ENCODE measurements at regions not wholly inside any gene's neighbourhood (a gene's known extent, or its start where the extent isn't known, plus 50 kb on each side); places are given as distances from the start of the nearest gene placed in this dataset.

DNA sequence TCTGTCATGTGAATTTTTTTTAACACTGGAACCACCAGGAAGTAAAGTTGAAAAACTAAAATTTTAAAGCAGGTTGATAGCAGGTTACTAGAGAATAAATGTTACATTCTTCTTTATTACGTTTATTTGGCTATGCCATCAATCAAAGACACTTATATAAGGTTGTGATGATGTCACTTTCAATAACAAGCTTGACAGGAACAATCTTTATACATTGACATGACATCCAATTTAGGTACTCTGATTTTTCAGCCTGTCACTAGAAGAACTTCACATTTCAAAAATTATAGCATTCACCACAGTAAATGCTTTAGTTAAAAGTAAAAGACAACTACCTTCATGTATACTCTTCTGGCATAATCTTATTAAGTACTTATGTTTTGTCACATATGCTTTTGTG, 696.8 kb upstream of the NCAM2 start:
- no peak overlapping the region for H3K4me3 ChIP-seq (ENCODE audit: low read depth, low read length)
- DNase-seq: no peak
- H3K36me3 ChIP-seq (replicated peaks): no peaks in the 10 kb centered on the region
- in situ Hi-C loops (cut with HindIII; ENCODE audit: low pct_ligation_motif_present, low sequenced_read_pairs): no loop called here
- no peaks in the 10 kb centered on the region for H3K27me3 ChIP-seq (replicated peaks)
- no peak overlapping the region for H3K27ac ChIP-seq
- TF ChIP-seq, protein P1, sequence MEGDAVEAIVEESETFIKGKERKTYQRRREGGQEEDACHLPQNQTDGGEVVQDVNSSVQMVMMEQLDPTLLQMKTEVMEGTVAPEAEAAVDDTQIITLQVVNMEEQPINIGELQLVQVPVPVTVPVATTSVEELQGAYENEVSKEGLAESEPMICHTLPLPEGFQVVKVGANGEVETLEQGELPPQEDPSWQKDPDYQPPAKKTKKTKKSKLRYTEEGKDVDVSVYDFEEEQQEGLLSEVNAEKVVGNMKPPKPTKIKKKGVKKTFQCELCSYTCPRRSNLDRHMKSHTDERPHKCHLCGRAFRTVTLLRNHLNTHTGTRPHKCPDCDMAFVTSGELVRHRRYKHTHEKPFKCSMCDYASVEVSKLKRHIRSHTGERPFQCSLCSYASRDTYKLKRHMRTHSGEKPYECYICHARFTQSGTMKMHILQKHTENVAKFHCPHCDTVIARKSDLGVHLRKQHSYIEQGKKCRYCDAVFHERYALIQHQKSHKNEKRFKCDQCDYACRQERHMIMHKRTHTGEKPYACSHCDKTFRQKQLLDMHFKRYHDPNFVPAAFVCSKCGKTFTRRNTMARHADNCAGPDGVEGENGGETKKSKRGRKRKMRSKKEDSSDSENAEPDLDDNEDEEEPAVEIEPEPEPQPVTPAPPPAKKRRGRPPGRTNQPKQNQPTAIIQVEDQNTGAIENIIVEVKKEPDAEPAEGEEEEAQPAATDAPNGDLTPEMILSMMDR (IDR thresholded peaks at IDR 0.05; ENCODE audit: low read depth, low read length, missing control alignments): no peak

- Histone ChIP-seq H3K4me3 (ENCODE audit: low read depth, low read length) (no peak overlapping the region), H3K27me3 (replicated peaks) (no peaks in the 10 kb centered on the region), H3K27ac (no peak overlapping the region), H3K36me3 (replicated peaks) (no peaks in the 10 kb centered on the region)
- in situ Hi-C loops (cut with HindIII; ENCODE audit: low pct_ligation_motif_present, low sequenced_read_pairs): no loop called here
- no peak for DNase-seq
- TF ChIP-seq, protein P1 (IDR thresholded peaks at IDR 0.05; ENCODE audit: low read depth, low read length, missing control alignments): no peak
Measured at GRCh38 chr21:20302084-20302483, 696.1 kb upstream of the NCAM2 start.

DNA sequence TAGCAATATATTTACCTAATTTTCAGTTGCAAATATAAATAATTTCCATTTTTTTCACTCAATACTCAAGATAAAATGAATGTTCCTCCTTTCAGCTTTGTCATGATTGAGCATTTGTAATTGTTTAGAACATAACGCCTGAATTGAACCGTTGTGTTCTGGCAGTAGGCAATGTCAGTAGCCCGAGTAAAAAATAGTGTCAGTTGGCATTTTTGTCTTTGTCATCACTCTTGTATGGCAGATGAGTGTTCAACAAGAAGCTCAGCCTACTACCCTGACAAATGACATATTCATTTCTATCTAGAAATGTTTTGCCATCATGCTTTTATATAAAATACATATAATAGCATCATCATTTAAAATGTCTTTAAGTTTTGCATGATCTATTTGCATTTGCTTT, 691.4 kb upstream of the NCAM2 start:
- H3K27ac ChIP-seq: no peak overlapping the region
- in situ Hi-C loops (cut with HindIII; ENCODE audit: low pct_ligation_motif_present, low sequenced_read_pairs): no loop called here
- TF ChIP-seq, protein P1 (IDR thresholded peaks at IDR 0.05; ENCODE audit: low read depth, low read length, missing control alignments): no peak
- H3K4me3 ChIP-seq (ENCODE audit: low read depth, low read length): no peak overlapping the region
- H3K27me3 ChIP-seq (replicated peaks): no peaks in the 10 kb centered on the region
- no peaks in the 10 kb centered on the region for H3K36me3 ChIP-seq (replicated peaks)
- no peak for DNase-seq

DNA sequence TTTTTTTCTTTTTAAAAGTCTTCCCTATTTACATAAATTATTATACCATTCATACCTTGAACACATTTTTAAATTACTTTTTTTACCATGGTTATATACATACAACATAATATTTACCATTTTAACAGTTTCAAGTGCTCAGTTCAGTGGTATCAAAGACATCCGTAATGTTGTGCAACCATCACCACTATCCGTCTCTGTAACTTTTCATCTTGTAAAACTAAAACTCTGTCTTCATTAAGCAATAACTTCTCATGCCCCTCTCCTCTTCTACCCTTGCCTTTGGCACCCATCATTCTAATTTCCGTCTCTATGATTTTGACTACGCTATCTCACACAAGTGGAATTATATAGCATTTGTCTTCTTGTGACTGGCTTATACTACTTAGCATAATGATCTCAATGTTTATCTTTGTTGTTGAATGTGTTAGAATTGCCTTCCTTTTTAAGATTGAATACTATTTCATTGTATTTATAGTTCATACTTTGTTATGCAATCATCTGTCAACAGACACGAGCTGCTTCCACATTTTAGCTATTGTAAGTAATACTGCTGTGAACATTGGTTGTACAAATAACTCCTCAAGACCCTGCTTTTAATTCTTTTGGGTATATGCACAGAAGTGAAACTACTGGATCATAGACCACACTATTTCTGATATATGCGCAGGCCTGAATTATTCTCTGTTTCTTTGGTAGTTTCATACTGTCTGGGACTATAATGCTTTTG, 689.5 kb upstream of the NCAM2 start:
- no peak for DNase-seq
- no peak overlapping the region for H3K4me3 ChIP-seq (ENCODE audit: low read depth, low read length)
- TF ChIP-seq, protein P1 (IDR thresholded peaks at IDR 0.05; ENCODE audit: low read depth, low read length, missing control alignments): no peak
- in situ Hi-C loops (cut with HindIII; ENCODE audit: low pct_ligation_motif_present, low sequenced_read_pairs): no loop called here
- H3K27ac ChIP-seq: no peak overlapping the region
- H3K27me3 ChIP-seq (replicated peaks): no peaks in the 10 kb centered on the region
- no peaks in the 10 kb centered on the region for H3K36me3 ChIP-seq (replicated peaks)

DNA sequence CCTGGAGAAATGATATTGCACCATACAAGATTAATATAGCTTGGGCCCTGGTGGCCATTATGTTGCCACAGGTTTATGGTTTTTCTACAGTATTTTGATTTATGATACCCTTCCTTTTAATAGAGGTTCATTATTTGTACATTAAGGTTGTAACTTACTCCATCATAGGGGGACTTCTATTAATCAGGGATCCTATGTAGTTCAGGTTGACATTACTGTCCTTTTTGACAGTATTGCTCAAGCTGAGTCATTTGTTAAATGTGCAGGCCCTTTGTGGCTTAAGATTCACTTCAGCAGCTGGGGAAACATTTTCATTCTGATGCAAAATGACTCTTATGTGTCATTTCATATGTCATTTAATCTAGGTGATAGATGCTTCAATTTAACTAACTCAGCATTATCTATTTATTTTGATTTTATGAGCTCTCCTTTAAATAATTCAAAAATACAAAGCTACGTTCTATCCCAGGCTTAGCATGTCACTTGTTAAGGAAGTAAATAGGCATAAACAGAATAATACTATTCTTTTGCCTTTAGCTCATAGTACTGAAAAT, 686.9 kb upstream of the NCAM2 start:
- TF ChIP-seq, protein P1 (IDR thresholded peaks at IDR 0.05; ENCODE audit: low read depth, low read length, missing control alignments): no peak
- H3K27ac ChIP-seq: no peak overlapping the region
- H3K4me3 ChIP-seq (ENCODE audit: low read depth, low read length): no peak overlapping the region
- no peak for DNase-seq
- no peaks in the 10 kb centered on the region for H3K36me3 ChIP-seq (replicated peaks)
- H3K27me3 ChIP-seq (replicated peaks): no peaks in the 10 kb centered on the region
- in situ Hi-C loops (cut with HindIII; ENCODE audit: low pct_ligation_motif_present, low sequenced_read_pairs): no loop called here

DNA sequence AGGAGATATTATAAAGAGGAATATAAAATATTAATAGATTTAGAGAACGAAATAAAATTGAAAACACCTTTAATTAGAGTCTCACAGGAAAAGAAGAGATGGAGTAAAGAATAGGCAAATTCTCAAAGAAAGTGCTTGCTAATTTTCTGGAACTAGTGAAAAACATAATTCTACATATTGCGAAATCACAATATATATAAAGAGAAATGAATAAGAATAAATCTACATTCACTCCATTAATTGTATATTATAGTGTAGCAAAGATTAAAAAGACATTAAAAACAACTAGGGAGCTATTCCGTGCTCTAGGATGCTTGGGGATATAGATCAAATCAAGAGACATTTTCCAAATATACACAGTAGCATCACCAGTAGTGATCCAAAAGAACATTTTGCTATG, 685.2 kb upstream of the NCAM2 start:
- H3K4me3 ChIP-seq (ENCODE audit: low read depth, low read length): no peak overlapping the region
- no peak overlapping the region for H3K27ac ChIP-seq
- H3K36me3 ChIP-seq (replicated peaks): no peaks in the 10 kb centered on the region
- in situ Hi-C loops (cut with HindIII; ENCODE audit: low pct_ligation_motif_present, low sequenced_read_pairs): no loop called here
- DNase-seq: no peak
- TF ChIP-seq, protein P1 (IDR thresholded peaks at IDR 0.05; ENCODE audit: low read depth, low read length, missing control alignments): no peak
- H3K27me3 ChIP-seq (replicated peaks): no peaks in the 10 kb centered on the region
